H9 (cell line): ENCODE measurements at regions not wholly inside any gene's neighbourhood (a gene's known extent, or its start where the extent isn't known, plus 50 kb on each side); places are given as distances from the start of the nearest gene placed in this dataset.

ENCODE experiments used
- DNase-seq: peaks from one replicate; pipeline ENCODE4 v3.0.0-alpha.2; 2017
- H2AFZ ChIP-seq: one replicate; pipeline ENCODE4 v1.6.1; 2013; ENCODE audit warnings: mild to moderate bottlenecking, low read length, control low read depth, moderate library complexity
- H2AK5ac ChIP-seq: 2 replicates; pipeline ENCODE4 v1.6.1; 2013; ENCODE audit warnings: low read length, control low read depth, mixed read lengths; ENCODE audit not compliant: insufficient read length
- H2BK120ac ChIP-seq: one replicate; pipeline ENCODE4 v1.6.1; 2013; ENCODE audit warnings: low read depth, mild to moderate bottlenecking, low read length, control low read depth, inconsistent platforms; ENCODE audit not compliant: poor library complexity, severe bottlenecking
- H2BK12ac ChIP-seq: 2 replicates; pipeline ENCODE4 v1.6.1; 2013; ENCODE audit warnings: low read length, control low read depth, mixed read lengths, low read depth; ENCODE audit not compliant: insufficient read length
- H2BK15ac ChIP-seq: 2 replicates; pipeline ENCODE4 v1.6.1; 2013; ENCODE audit warnings: low read depth, low read length, control low read depth
- H2BK20ac ChIP-seq: one replicate; pipeline ENCODE4 v1.6.1; 2013; ENCODE audit warnings: low read depth, mild to moderate bottlenecking, low read length, control low read depth, inconsistent platforms; ENCODE audit not compliant: poor library complexity, severe bottlenecking
- H2BK5ac ChIP-seq: 2 replicates; pipeline ENCODE4 v1.6.1; 2013; ENCODE audit warnings: low read length, control low read depth, mixed read lengths; ENCODE audit not compliant: insufficient read length
- H3K14ac ChIP-seq: 2 replicates; pipeline ENCODE4 v1.6.1; 2013; ENCODE audit warnings: low read length, control low read depth; ENCODE audit not compliant: insufficient read depth
- H3K18ac ChIP-seq: 2 replicates; pipeline ENCODE4 v1.6.1; 2013; ENCODE audit warnings: low read depth, mild to moderate bottlenecking, mixed read lengths, low read length, control low read depth; ENCODE audit not compliant: insufficient read length
- H3K23ac ChIP-seq: 2 replicates; pipeline ENCODE4 v1.6.1; 2013; ENCODE audit warnings: low read length, control low read depth, mixed read lengths, low read depth; ENCODE audit not compliant: insufficient read length
- H3K23me2 ChIP-seq: 2 replicates; pipeline ENCODE4 v1.6.1; 2013; ENCODE audit warnings: low read depth, mild to moderate bottlenecking, mixed read lengths, low read length, control low read depth; ENCODE audit not compliant: insufficient read length, poor library complexity, severe bottlenecking
- H3K27ac ChIP-seq: 2 replicates; pipeline ENCODE4 v1.5.1; 2013; ENCODE audit warnings: low read length, control low read depth, mixed read lengths, low read depth; ENCODE audit not compliant: insufficient read length
- H3K27me3 ChIP-seq: 2 replicates; pipeline ENCODE4 v1.6.1; 2013; ENCODE audit warnings: low read length, control low read depth, inconsistent platforms; ENCODE audit not compliant: insufficient read depth
- H3K4ac ChIP-seq: 2 replicates; pipeline ENCODE4 v1.6.1; 2013; ENCODE audit warnings: low read depth, mild to moderate bottlenecking, control low read depth, inconsistent platforms, low read length, moderate library complexity
- H3K4me1 ChIP-seq: 2 replicates; pipeline ENCODE4 v1.6.1; 2013; ENCODE audit warnings: low read length, control low read depth, inconsistent platforms; ENCODE audit not compliant: insufficient read depth
- H3K4me2 ChIP-seq: 2 replicates; pipeline ENCODE4 v1.6.1; 2013; ENCODE audit warnings: low read length, control low read depth, mixed read lengths; ENCODE audit not compliant: insufficient read length, insufficient read depth
- H3K56ac ChIP-seq: 2 replicates; pipeline ENCODE4 v1.6.1; 2013; ENCODE audit warnings: low read depth, mild to moderate bottlenecking, mixed read lengths, low read length, control low read depth; ENCODE audit not compliant: insufficient read length
- H3K79me1 ChIP-seq: 2 replicates; pipeline ENCODE4 v1.6.1; 2013; ENCODE audit warnings: low read depth, mild to moderate bottlenecking, moderate library complexity, low read length, control low read depth, inconsistent platforms; ENCODE audit not compliant: insufficient read depth, poor library complexity, severe bottlenecking
- H3K79me2 ChIP-seq: 2 replicates; pipeline ENCODE4 v1.6.1; 2013; ENCODE audit warnings: low read length, control low read depth, inconsistent platforms; ENCODE audit not compliant: insufficient read depth
- H3K9ac ChIP-seq: 2 replicates; pipeline ENCODE4 v1.6.1; 2013; ENCODE audit warnings: low read length, control low read depth, mixed read lengths; ENCODE audit not compliant: insufficient read length; ENCODE audit errors: extremely low read depth
- H3K9me3 ChIP-seq: one replicate; pipeline ENCODE4 v1.6.1; 2013; ENCODE audit warnings: low read depth, low read length, inconsistent platforms; ENCODE audit not compliant: control insufficient read depth
- H3T11ph ChIP-seq: one replicate; pipeline ENCODE4 v1.6.1; 2013; ENCODE audit warnings: mild to moderate bottlenecking, low read length, control low read depth, inconsistent platforms
- H4K20me1 ChIP-seq: one replicate; pipeline ENCODE4 v1.6.1; 2013; ENCODE audit not compliant: control insufficient read depth, insufficient read length, insufficient read depth
- H4K5ac ChIP-seq: 2 replicates; pipeline ENCODE4 v1.6.1; 2013; ENCODE audit warnings: low read depth, mild to moderate bottlenecking, mixed read lengths, low read length, control low read depth; ENCODE audit not compliant: insufficient read length
- H4K8ac ChIP-seq: replicated peaks from 2 replicates; pipeline ENCODE4 v1.6.1; 2013; ENCODE audit warnings: low read length, control low read depth, mixed read lengths, low read depth; ENCODE audit not compliant: insufficient read length
- H4K91ac ChIP-seq: 2 replicates; pipeline ENCODE4 v1.6.1; 2013; ENCODE audit warnings: low read depth, mild to moderate bottlenecking, moderate library complexity, mixed read lengths, low read length, control low read depth; ENCODE audit not compliant: insufficient read length
- H3K27ac Mint-ChIP-seq, 3 experiments: 2 replicates in 2 of 3; 3 replicates in 1 of 3; pipeline ENCODE4 v1.8.0; 2020 to 2021; ENCODE audit warnings: mixed read lengths in 3 of 3, mild to moderate bottlenecking in 1 of 3, moderate library complexity in 1 of 3
- H3K27me3 Mint-ChIP-seq: 2 replicates; pipeline ENCODE4 v1.8.0; 2021; ENCODE audit warnings: low read depth, mild to moderate bottlenecking, moderate library complexity, mixed read lengths
- H3K36me3 Mint-ChIP-seq, 3 experiments: 2 replicates in 2 of 3; 3 replicates in 1 of 3; pipeline ENCODE4 v1.8.0; 2020 to 2021; ENCODE audit warnings: low read depth in 3 of 3, mixed read lengths in 3 of 3; ENCODE audit not compliant: insufficient read depth in 1 of 3
- H3K4me1 Mint-ChIP-seq, 2 experiments: 2 replicates each; pipeline ENCODE4 v1.8.0; 2020; ENCODE audit warnings: mixed read lengths in 2 of 2
- H3K4me3 Mint-ChIP-seq, 2 experiments: 2 replicates in 1 of 2; 3 replicates in 1 of 2; pipeline ENCODE4 v1.8.0; 2020 to 2021; ENCODE audit warnings: mild to moderate bottlenecking in 2 of 2, mixed read lengths in 2 of 2, moderate library complexity in 1 of 2
- H3K9me3 Mint-ChIP-seq, 2 experiments: 2 replicates in 1 of 2; 3 replicates in 1 of 2; pipeline ENCODE4 v1.8.0; 2020; ENCODE audit warnings: mild to moderate bottlenecking in 2 of 2, mixed read lengths in 2 of 2, moderate library complexity in 1 of 2
- CTCF ChIP-seq: fragments of 200-600 bp; sonication (generic); conservative IDR thresholded peaks from 3 replicates; pipeline ENCODE4 v1.8.0; 2021; ENCODE audit warnings: antibody characterized with exemption, mild to moderate bottlenecking
- WGBS: extraction: QIAGEN DNeasy Blood & Tissue Kit; methylation state at CpG from one replicate; pipeline ENCODE4 v1.1.7; 2013; ENCODE audit warnings: missing lambda C conversion rate, low lambda C conversion rate, mixed read lengths; ENCODE audit not compliant: insufficient read length; ENCODE audit errors: extremely low coverage; 5-methylcytosine and 5-hydroxymethylcytosine counted together

DNA sequence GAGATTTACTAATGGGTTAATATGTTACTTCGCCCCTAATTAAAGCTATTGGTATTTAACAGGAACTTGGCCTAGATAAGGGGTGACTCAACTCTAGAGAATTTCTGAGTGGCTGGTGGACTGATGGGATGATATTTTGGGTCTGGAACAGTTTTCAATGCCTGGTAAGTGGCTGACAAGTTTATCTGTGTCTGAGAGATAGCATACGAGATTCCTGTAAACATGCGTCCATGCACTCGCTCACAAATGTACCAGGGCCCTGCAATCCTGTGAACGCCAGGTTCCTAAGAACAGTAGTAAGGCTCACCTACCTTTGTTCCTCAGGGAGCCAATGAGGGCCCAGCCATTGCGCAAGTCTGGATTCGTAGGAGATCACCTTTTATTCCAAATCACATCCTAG lies 683.8 kb upstream of the ANKRD30A start:
- Histone ChIP-seq H3K23ac (no peak overlapping the region), H3K4me2 (no peak overlapping the region), H2BK15ac (no peak overlapping the region), H3K14ac (no peak overlapping the region), H3K4ac (no peak overlapping the region), H3T11ph (no peak overlapping the region), H4K20me1 (no peaks in the 10 kb centered on the region), H4K91ac (no peak overlapping the region), H3K27ac (no peak overlapping the region), H2BK12ac (no peak overlapping the region), H2AFZ (no peak overlapping the region), H3K4me1 (no peaks in the 10 kb centered on the region; the same call in 1 of the 2 replicates), H4K8ac (no peak overlapping the region), H3K79me2 (no peaks in the 10 kb centered on the region), H3K27me3 (no peaks in the 10 kb centered on the region), H3K18ac (no peak overlapping the region), H3K23me2 (no peaks in the 10 kb centered on the region), H3K9ac (no peak overlapping the region), H3K56ac (no peak overlapping the region), H2BK20ac (no peak overlapping the region), H3K9me3 (no peaks in the 10 kb centered on the region), H2BK5ac (no peak overlapping the region), H3K79me1 (no peaks in the 10 kb centered on the region), H4K5ac (no peak overlapping the region), H2BK120ac (no peak overlapping the region), H2AK5ac (no peak overlapping the region)
- Mint-ChIP-seq H3K4me3 (no peak overlapping the region), H3K4me1 (peaks cover 12 to 14% of the 10 kb centered on the region in 2 experiments), H3K27me3 (no peaks in the 10 kb centered on the region), H3K27ac (no peak overlapping the region; a peak in 1 of 7 replicates), H3K36me3 (no peaks in the 10 kb centered on the region), H3K9me3 (no peaks in the 10 kb centered on the region; a peak in 1 of 5 replicates)
- whole genome bisulfite sequencing, result no CpG with 5 or more reads among the region's 7 CpGs
- no peak for DNase-seq
- TF ChIP-seq CTCF, result no peak
